ENCODE measurements at regions not wholly inside any gene's neighbourhood (a gene's known extent, or its start where the extent isn't known, plus 50 kb on each side); places are given as distances from the start of the nearest gene placed in this dataset.
"Not testable (repeated sequence)": the region's sequence is repeated elsewhere in the genome, so short reads cannot be mapped to it uniquely, and the experiment has no call there.

DNA sequence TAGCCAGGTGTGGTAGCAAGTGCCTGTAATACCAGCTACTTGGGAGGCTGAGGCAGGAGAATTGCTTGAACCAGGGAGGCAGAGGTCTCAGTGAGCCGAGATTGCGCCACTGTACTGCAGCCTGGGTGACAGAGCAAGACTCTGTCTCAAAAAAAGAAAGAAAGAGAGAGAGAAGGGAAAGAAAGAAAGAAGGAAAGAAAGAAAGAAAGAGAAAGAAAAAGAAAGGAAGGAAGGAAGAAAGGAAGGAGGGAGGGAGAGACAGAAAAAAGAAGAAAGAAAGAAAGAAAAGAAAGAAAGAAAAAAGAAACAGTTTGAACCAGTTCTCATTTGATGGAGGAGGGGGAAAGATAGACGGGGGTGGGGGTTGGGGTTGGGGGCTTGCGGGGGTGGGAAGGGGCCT, 59.6 kb upstream of the HSPA9 start:
- not testable (repeated sequence) for H3K4me3 ChIP-seq (ENCODE audit: low read length); DNase-seq (ENCODE audit: low read depth, low spot score)

- DNase-seq (ENCODE audit: low read depth, low spot score), result no peak
- no peak overlapping the region for H3K4me3 ChIP-seq (ENCODE audit: low read length)
Observed at GRCh38 chr5:138632900-138633489, 57.8 kb upstream of the HSPA9 start.

- no peak overlapping the region for H3K4me3 ChIP-seq (ENCODE audit: low read length)
- DNase-seq (ENCODE audit: low read depth, low spot score), result no peak
Observed at GRCh38 chr5:138631096-138631928, 56.1 kb upstream of the HSPA9 start.

DNA sequence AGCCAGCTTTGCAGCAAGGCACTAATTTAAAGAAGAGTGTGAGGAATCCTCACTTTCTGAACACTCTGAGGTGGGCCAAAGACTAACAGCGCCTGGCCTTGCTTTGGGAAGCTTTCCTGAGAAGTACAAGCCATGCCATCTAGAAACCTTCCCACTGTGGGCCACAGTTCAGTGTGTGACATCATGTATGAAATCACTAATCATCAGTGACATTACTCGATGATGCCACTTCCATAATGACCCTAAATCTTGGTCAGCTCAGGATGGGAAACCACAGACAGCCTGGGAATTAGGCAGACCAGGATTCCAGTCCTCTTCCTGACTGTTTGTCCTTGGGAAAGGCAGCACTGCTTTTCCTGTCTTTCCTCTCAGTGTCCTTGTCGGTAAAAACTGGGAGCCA, 54.2 kb upstream of the HSPA9 start:
- DNase-seq (ENCODE audit: low read depth, low spot score), result no peak
- H3K4me3 ChIP-seq (ENCODE audit: low read length), result no peak overlapping the region

GRCh38 chr5:138626333-138626944, 51.2 kb upstream of the HSPA9 start:
- no peak for DNase-seq (ENCODE audit: low read depth, low spot score)
- H3K4me3 ChIP-seq (ENCODE audit: low read length), result no peak overlapping the region

DNA sequence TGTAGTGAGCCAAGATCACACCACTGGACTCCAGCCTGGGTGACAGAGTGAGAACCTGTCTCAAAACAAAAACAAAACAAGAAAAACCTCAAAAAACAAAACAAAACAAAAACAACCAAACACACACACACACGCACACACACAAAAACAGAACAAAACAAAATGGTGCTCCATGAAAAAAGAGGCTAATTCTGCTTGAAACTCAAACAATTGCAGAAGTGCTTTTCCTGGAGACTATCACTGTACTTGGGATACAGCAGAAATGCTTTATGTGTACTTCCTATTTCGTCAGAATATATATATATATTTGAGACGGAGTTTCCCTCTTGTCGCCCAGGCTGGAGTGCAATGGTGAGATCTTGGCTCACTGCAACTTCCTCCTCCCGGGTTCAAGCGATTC, 49.9 kb upstream of the HSPA9 start:
- DNase-seq (ENCODE audit: low read depth, low spot score), result no peak
- H3K4me3 ChIP-seq (ENCODE audit: low read length), result no peak overlapping the region

Data from Jurkat, Clone E6-1 (cell line).